Spleen (tissue), 11 donors: ENCODE measurements at regions not wholly inside any gene's neighbourhood (a gene's known extent, or its start where the extent isn't known, plus 50 kb on each side); places are given as distances from the start of the nearest gene placed in this dataset.

Experiments used
- DNase-seq: peaks from one replicate; pipeline ENCODE4 v3.0.0-alpha.2; 2020
- H3K27ac ChIP-seq, 8 donors: fragments of 200-600 bp; sonication (generic) in 7 of 8; 1 replicate in 4 of 8; 2 replicates in 4 of 8; pipeline versions ENCODE4 v1.5.0 to v1.8.0; 2016 to 2021; ENCODE audit warnings: inconsistent platforms in 4 of 8, mild to moderate bottlenecking in 4 of 8, moderate library complexity in 1 of 8
- H3K27me3 ChIP-seq, 7 donors: fragments of 200-600 bp; sonication (generic) in 6 of 7; replicated peaks in 1 of 7; 1 replicate in 4 of 7; 2 replicates in 3 of 7; pipeline versions ENCODE4 v1.5.0 to v1.8.0; 2016 to 2021; ENCODE audit warnings: inconsistent platforms in 3 of 7, mild to moderate bottlenecking in 1 of 7
- H3K36me3 ChIP-seq, 6 donors: fragments of 200-600 bp; sonication (generic) in 5 of 6; 1 replicate in 4 of 6; 2 replicates in 2 of 6; pipeline versions ENCODE4 v1.5.0 to v1.8.0; 2016 to 2021; ENCODE audit warnings: inconsistent platforms in 2 of 6
- H3K4me1 ChIP-seq, 6 donors: fragments of 200-600 bp; sonication (generic) in 5 of 6; 1 replicate in 3 of 6; 2 replicates in 3 of 6; pipeline versions ENCODE4 v1.5.0 to v1.8.0; 2016 to 2021; ENCODE audit warnings: inconsistent platforms in 3 of 6
- H3K4me3 ChIP-seq, 8 donors: fragments of 200-600 bp; sonication (generic) in 7 of 8; 1 replicate in 4 of 8; 2 replicates in 4 of 8; pipeline versions ENCODE4 v1.5.0 to v1.8.0; 2016 to 2021; ENCODE audit warnings: inconsistent platforms in 4 of 8, mild to moderate bottlenecking in 4 of 8, moderate library complexity in 2 of 8
- H3K9me3 ChIP-seq, 8 donors: fragments of 200-600 bp; sonication (generic) in 7 of 8; 1 replicate in 4 of 8; 2 replicates in 4 of 8; pipeline versions ENCODE4 v1.5.0 to v1.8.0; 2016 to 2021; ENCODE audit warnings: inconsistent platforms in 4 of 8
- POLR2A ChIP-seq, 3 donors: fragments of 450-650 bp; IDR thresholded peaks; one replicate each; pipeline ENCODE4 v1.5.1; 2017; ENCODE audit warnings: antibody characterized with exemption in 3 of 3, mild to moderate bottlenecking in 1 of 3
- POLR2AphosphoS5 ChIP-seq, 3 donors: sonication (generic); formaldehyde crosslinking; IDR thresholded peaks; one replicate each; pipeline ENCODE4 v1.5.1; 2017; ENCODE audit warnings: antibody characterized with exemption in 3 of 3
- WGBS, 5 donors: extraction: QIAGEN DNeasy Blood & Tissue Kit in 3 of 5; methylation state at CpG; one replicate each; pipeline versions ENCODE4 v1.1.5 to v1.1.7; 2013 to 2018; 5-methylcytosine and 5-hydroxymethylcytosine counted together
- intact Hi-C: fragments of 100-400 bp; cut with DNase I; formaldehyde crosslinking; loops from one replicate; pipeline ENCODE4 v1.15.0; 2023; ENCODE audit warnings: low total_unique reads
- TF ChIP-seq, protein P1 (sequence below), 11 experiments: fragments of 200-600 bp in 7 of 11; fragments of 450-650 bp in 4 of 11; sonication (generic) in 4 of 11; IDR thresholded peaks in 8 of 11; conservative IDR thresholded peaks in 3 of 11; 1 replicate in 7 of 11; 2 replicates in 4 of 11; pipeline versions ENCODE4 v1.4.0 to v1.8.0; 2016 to 2021; ENCODE audit warnings: antibody characterized with exemption in 11 of 11, inconsistent platforms in 4 of 11, mild to moderate bottlenecking in 1 of 11
- donor health status: healthy with polysubstance abuse.
- donor health status: DM: no; HTN: no; CAD: no; lungs with moderate emphysema.
- donor health status: DM: no; HTN: no; CAD: no.
- donor health status: Bipolar disorder and iron deficiency.
- donor health status: healthy.
- donor health status: DM: no; HTN: no; CAD: no.
- donor health status: DM: yes; HTN: yes; CAD: no.

DNA sequence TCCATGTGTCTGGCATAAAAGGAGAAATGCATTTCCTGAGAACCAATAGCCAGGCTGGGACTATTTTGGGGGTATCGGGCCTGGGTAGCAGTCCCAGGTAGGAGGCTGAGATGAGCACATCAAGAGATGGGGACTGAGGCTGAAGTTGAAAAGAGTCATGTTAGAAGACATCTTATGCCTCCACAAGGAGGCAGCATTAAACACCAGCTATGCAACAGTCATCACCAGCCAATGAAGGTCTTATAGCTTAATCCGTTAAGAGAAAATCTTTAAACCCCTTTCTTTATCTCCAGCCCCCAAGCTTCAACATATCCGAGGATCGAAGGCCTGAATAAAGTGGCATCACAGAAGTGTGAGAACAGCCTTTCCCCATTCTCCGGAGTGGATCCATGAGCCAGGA lies 640.7 kb upstream of the PTBP2 start:
- TF ChIP-seq, protein P1, sequence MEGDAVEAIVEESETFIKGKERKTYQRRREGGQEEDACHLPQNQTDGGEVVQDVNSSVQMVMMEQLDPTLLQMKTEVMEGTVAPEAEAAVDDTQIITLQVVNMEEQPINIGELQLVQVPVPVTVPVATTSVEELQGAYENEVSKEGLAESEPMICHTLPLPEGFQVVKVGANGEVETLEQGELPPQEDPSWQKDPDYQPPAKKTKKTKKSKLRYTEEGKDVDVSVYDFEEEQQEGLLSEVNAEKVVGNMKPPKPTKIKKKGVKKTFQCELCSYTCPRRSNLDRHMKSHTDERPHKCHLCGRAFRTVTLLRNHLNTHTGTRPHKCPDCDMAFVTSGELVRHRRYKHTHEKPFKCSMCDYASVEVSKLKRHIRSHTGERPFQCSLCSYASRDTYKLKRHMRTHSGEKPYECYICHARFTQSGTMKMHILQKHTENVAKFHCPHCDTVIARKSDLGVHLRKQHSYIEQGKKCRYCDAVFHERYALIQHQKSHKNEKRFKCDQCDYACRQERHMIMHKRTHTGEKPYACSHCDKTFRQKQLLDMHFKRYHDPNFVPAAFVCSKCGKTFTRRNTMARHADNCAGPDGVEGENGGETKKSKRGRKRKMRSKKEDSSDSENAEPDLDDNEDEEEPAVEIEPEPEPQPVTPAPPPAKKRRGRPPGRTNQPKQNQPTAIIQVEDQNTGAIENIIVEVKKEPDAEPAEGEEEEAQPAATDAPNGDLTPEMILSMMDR (IDR thresholded peaks at IDR 0.05 in 8 of 11, conservative IDR thresholded peaks at IDR 0.05 in 3 of 11): no peak
- no peak for TF ChIP-seq POLR2A (IDR thresholded peaks at IDR 0.05)
- TF ChIP-seq POLR2AphosphoS5 (IDR thresholded peaks at IDR 0.05): no peak
- no peaks in the 10 kb centered on the region for H3K4me1 ChIP-seq
- WGBS, 5 donors: 86 to 96% (median 92%) methylated on average over 5 of the region's 5 CpGs
- no peak overlapping the region for H3K27ac ChIP-seq
- no peak overlapping the region for H3K4me3 ChIP-seq
- peaks cover 0 to 11% (median 0%) of the 10 kb centered on the region in 8 donors for H3K9me3 ChIP-seq
- no peaks in the 10 kb centered on the region for H3K36me3 ChIP-seq
- intact Hi-C loops: no loop called here
- DNase-seq: no peak
- H3K27me3 ChIP-seq: no peaks in the 10 kb centered on the region

DNA sequence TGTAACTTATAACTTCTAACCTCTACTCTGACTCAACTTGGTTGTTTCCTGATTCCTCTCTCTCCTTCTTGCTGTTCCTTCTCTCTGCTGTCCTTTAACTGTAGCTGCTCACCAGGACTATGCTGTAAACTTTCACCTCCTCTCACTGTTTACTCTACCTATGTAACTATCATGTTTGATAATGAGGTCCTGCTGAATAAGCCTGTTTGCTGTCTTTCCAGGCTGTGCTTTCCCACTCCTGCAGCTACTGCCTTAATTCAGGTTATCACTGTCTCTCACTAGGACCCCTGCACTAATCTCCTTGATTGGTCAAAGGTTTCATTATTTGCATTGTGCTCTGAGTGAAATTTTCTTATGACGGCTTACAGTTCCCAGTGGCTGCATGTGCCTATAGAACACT lies 633.9 kb upstream of the PTBP2 start:
- H3K36me3 ChIP-seq: no peaks in the 10 kb centered on the region
- H3K4me1 ChIP-seq: no peaks in the 10 kb centered on the region
- no peak overlapping the region for H3K4me3 ChIP-seq
- no peak for DNase-seq
- H3K9me3 ChIP-seq: peaks cover 0 to 11% (median 2%) of the 10 kb centered on the region in 8 donors
- WGBS, 5 donors: 87 to 100% (median 94%) methylated on average over 1 of the region's 1 CpG
- intact Hi-C loops: no loop called here
- no peaks in the 10 kb centered on the region for H3K27me3 ChIP-seq
- H3K27ac ChIP-seq: no peak overlapping the region
- TF ChIP-seq POLR2A (IDR thresholded peaks at IDR 0.05): no peak
- no peak for TF ChIP-seq POLR2AphosphoS5 (IDR thresholded peaks at IDR 0.05)
- TF ChIP-seq, protein P1 (IDR thresholded peaks at IDR 0.05 in 8 of 11, conservative IDR thresholded peaks at IDR 0.05 in 3 of 11): no peak

DNA sequence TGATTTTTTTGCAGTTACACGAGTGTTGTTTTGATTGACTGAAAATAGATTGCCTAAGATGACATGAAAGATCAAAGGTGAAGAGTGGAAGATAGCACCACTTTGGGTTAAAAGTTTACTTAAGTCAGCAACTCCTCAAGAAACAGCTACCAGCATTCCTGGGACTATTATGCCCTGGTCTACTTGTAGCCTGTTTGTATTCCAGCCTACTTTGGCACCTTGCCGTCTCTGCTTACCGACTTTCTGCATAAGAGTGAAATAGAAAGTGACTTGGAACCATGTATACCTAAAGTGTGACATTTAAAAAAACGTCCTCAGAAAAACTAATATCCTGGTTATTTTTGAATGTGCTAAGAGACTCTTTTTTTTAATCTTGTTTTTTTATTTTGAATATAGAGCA lies 631.5 kb upstream of the PTBP2 start:
- TF ChIP-seq, protein P1 (IDR thresholded peaks at IDR 0.05 in 8 of 11, conservative IDR thresholded peaks at IDR 0.05 in 3 of 11): no peak
- TF ChIP-seq POLR2AphosphoS5 (IDR thresholded peaks at IDR 0.05) (no peak), POLR2A (IDR thresholded peaks at IDR 0.05) (no peak)
- no peak for DNase-seq
- no peak overlapping the region for H3K27ac ChIP-seq

DNA sequence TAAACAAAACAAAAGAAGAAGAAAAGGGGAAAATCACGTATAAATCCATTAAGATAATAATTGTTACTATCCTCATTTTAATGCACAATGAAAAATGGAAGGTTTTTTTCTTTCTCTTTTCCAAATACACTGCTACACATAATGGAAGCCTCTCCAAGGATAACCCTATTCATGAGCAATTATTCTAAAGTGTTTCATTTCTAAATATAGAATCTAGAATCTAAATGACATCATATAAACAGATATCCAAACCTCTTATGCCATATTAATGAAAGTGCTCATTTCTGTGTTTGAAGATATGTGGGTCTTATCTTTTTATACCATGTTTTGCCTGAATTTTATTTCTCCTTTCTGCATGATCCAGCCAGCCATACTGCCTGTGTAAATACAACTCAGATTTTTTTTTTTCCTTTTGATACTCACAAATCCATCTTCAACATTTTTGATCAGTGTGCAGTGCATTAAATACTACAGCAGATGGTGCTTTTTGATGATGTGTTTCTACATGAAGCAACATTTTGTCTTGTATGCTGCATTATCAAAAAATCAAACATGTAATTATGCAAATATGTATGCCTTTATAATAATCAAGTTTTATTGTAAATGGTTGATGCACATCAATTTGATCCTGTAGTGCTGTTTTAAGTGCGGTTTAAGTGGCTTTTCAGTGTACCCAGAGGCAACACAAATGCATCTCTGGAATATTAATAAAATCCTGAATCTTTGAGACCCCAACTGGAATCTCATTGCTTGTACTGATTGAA lies 625.6 kb upstream of the PTBP2 start:
- TF ChIP-seq, protein P1 (IDR thresholded peaks at IDR 0.05 in 8 of 11, conservative IDR thresholded peaks at IDR 0.05 in 3 of 11): no peak
- TF ChIP-seq POLR2AphosphoS5 (IDR thresholded peaks at IDR 0.05): no peak
- no peak for TF ChIP-seq POLR2A (IDR thresholded peaks at IDR 0.05)
- intact Hi-C loops: no loop called here
- H3K4me3 ChIP-seq: no peak overlapping the region
- no peak overlapping the region for H3K27ac ChIP-seq
- H3K27me3 ChIP-seq: no peaks in the 10 kb centered on the region
- H3K4me1 ChIP-seq: no peaks in the 10 kb centered on the region
- 67 to 83% (median 74%) methylated on average over 2 of the region's 2 CpGs for WGBS, 5 donors
- no peaks in the 10 kb centered on the region for H3K36me3 ChIP-seq
- H3K9me3 ChIP-seq: no peaks in the 10 kb centered on the region
- no peak for DNase-seq

More for the DNA sequence above, 631.5 kb upstream of the PTBP2 start:
- Histone ChIP-seq H3K4me3 (no peak overlapping the region), H3K36me3 (no peaks in the 10 kb centered on the region), H3K27me3 (no peaks in the 10 kb centered on the region), H3K4me1 (no peaks in the 10 kb centered on the region), H3K9me3 (peaks cover 0 to 5% (median 0%) of the 10 kb centered on the region in 8 donors)
- WGBS, 5 donors: 55 to 75% (median 68%) methylated on average over 4 of the region's 4 CpGs
- intact Hi-C loops: no loop called here
